OCI-LY1 (cell line): ENCODE measurements at regions not wholly inside any gene's neighbourhood (a gene's known extent, or its start where the extent isn't known, plus 50 kb on each side); places are given as distances from the start of the nearest gene placed in this dataset.

Experiments used
- H2AFZ ChIP-seq: fragments of 200-600 bp; sonication (generic), shearing (Covaris generic); 2 replicates; pipeline ENCODE4 v1.6.0; 2014; ENCODE audit warnings: antibody characterized with exemption, mild to moderate bottlenecking, low read length
- H3F3A ChIP-seq: fragments of 200-600 bp; sonication (generic), shearing (Covaris generic); 2 replicates; pipeline ENCODE4 v1.6.0; 2014; ENCODE audit warnings: mild to moderate bottlenecking, antibody characterized with exemption, low read length, moderate library complexity; ENCODE audit not compliant: insufficient read depth
- H3K27ac ChIP-seq: fragments of 200-600 bp; sonication (generic); 2 replicates; pipeline ENCODE4 v1.5.1; 2014; ENCODE audit warnings: low read length, mixed run types, mild to moderate bottlenecking, low read depth; ENCODE audit not compliant: poor library complexity, severe bottlenecking
- H3K27me3 ChIP-seq: fragments of 200-600 bp; sonication (generic); 2 replicates; pipeline ENCODE4 v1.6.0; 2014; ENCODE audit warnings: antibody characterized with exemption, mild to moderate bottlenecking, low read length, moderate library complexity; ENCODE audit not compliant: insufficient read depth
- H3K36me3 ChIP-seq: fragments of 200-600 bp; sonication (generic); 2 replicates; pipeline ENCODE4 v1.6.1; 2014; ENCODE audit warnings: mild to moderate bottlenecking, antibody characterized with exemption, low read length, moderate library complexity, mixed read lengths; ENCODE audit not compliant: insufficient read depth
- H3K4me1 ChIP-seq: fragments of 200-600 bp; sonication (generic); 2 replicates; pipeline ENCODE4 v1.5.1; 2014; ENCODE audit warnings: mild to moderate bottlenecking, low read length, moderate library complexity; ENCODE audit not compliant: insufficient read depth, severe bottlenecking
- H3K4me2 ChIP-seq: fragments of 200-600 bp; sonication (generic), shearing (Covaris generic); 2 replicates; pipeline ENCODE4 v1.6.1; 2014; ENCODE audit warnings: low read length
- H3K4me3 ChIP-seq: fragments of 200-600 bp; sonication (generic); 2 replicates; pipeline ENCODE4 v1.5.1; 2014; ENCODE audit warnings: low read length, low read depth, mild to moderate bottlenecking, mixed read lengths; ENCODE audit not compliant: poor library complexity, severe bottlenecking
- H3K79me2 ChIP-seq: fragments of 200-600 bp; shearing (Covaris generic); 2 replicates; pipeline ENCODE4 v1.6.1; 2016; ENCODE audit warnings: mixed run types, low read length, mixed read lengths; ENCODE audit not compliant: insufficient read depth
- H3K9ac ChIP-seq: fragments of 200-600 bp; sonication (generic), shearing (Covaris generic); 2 replicates; pipeline ENCODE4 v1.6.1; 2014; ENCODE audit warnings: mild to moderate bottlenecking, low read length, mixed read lengths
- H3K9me2 ChIP-seq: fragments of 200-600 bp; sonication (generic), shearing (Covaris generic); 2 replicates; pipeline ENCODE4 v1.6.1; 2014; ENCODE audit warnings: low read depth, mild to moderate bottlenecking, low read length, mixed read lengths
- H3K9me3 ChIP-seq: fragments of 200-600 bp; shearing (Covaris generic); 2 replicates; pipeline ENCODE4 v1.6.1; 2014; ENCODE audit warnings: low read length, mixed read lengths
- H4K20me1 ChIP-seq: fragments of 200-600 bp; sonication (generic), shearing (Covaris generic); 2 replicates; pipeline ENCODE4 v1.6.0; 2016; ENCODE audit warnings: mild to moderate bottlenecking, low read length; ENCODE audit not compliant: insufficient read depth
- CTCF ChIP-seq: fragments of 200-600 bp; sonication (generic), shearing (Covaris generic); IDR thresholded peaks from 2 replicates; pipeline ENCODE4 v1.5.1; 2017; ENCODE audit warnings: mild to moderate bottlenecking, antibody characterized with exemption, low read length, moderate library complexity, mixed read lengths
- EZH2 ChIP-seq: fragments of 200-600 bp; sonication (generic), shearing (Covaris generic); IDR thresholded peaks from 2 replicates; pipeline ENCODE4 v1.8.0; 2017; ENCODE audit warnings: borderline replicate concordance, mixed run types, mild to moderate bottlenecking, antibody characterized with exemption, low read length, moderate library complexity, mixed read lengths

- TF ChIP-seq EZH2 (no peak), CTCF (no peak)
- no peak overlapping the region for H3K4me3 ChIP-seq
- no peak overlapping the region for H3K9ac ChIP-seq
- H3K4me1 ChIP-seq: peaks cover 35% of the 10 kb centered on the region
- H3K79me2 ChIP-seq: no peaks in the 10 kb centered on the region
- no peak overlapping the region for H2AFZ ChIP-seq
- no peaks in the 10 kb centered on the region for H3F3A ChIP-seq
- no peak overlapping the region for H3K27ac ChIP-seq
- H3K9me3 ChIP-seq: peaks cover 5% of the 10 kb centered on the region; the same call in 1 of the 2 replicates
- H3K36me3 ChIP-seq: no peaks in the 10 kb centered on the region; the same call in 1 of the 2 replicates
- no peaks in the 10 kb centered on the region for H3K27me3 ChIP-seq
- H3K4me2 ChIP-seq: no peak overlapping the region
- H3K9me2 ChIP-seq: no peaks in the 10 kb centered on the region
- no peaks in the 10 kb centered on the region for H4K20me1 ChIP-seq
Observed at GRCh38 chr12:90074086-90074485, 365.4 kb upstream of the ATP2B1 start.

- Histone ChIP-seq H4K20me1 (no peaks in the 10 kb centered on the region), H3K9me3 (peaks cover 5% of the 10 kb centered on the region; the same call in 1 of the 2 replicates), H3K27me3 (no peaks in the 10 kb centered on the region), H3K4me1 (peaks cover 19% of the 10 kb centered on the region), H3K4me2 (no peak overlapping the region), H3K79me2 (no peaks in the 10 kb centered on the region), H3F3A (no peaks in the 10 kb centered on the region), H3K27ac (no peak overlapping the region), H3K9me2 (no peaks in the 10 kb centered on the region), H3K36me3 (no peaks in the 10 kb centered on the region; the same call in 1 of the 2 replicates), H3K9ac (no peak overlapping the region), H3K4me3 (no peak overlapping the region), H2AFZ (no peak overlapping the region)
- TF ChIP-seq EZH2 (no peak), CTCF (no peak)
Observed at GRCh38 chr12:90071996-90072395, 363.4 kb upstream of the ATP2B1 start.

- Histone ChIP-seq H3K4me2 (no peak overlapping the region), H3K36me3 (no peaks in the 10 kb centered on the region; the same call in 1 of the 2 replicates), H3K79me2 (no peaks in the 10 kb centered on the region), H3F3A (no peaks in the 10 kb centered on the region), H3K9me3 (peaks cover 5% of the 10 kb centered on the region; the same call in 1 of the 2 replicates), H3K9ac (no peak overlapping the region), H3K9me2 (no peaks in the 10 kb centered on the region), H3K4me1 (peaks cover 7% of the 10 kb centered on the region), H3K27me3 (no peaks in the 10 kb centered on the region), H4K20me1 (no peaks in the 10 kb centered on the region), H2AFZ (no peak overlapping the region), H3K27ac (no peak overlapping the region), H3K4me3 (no peak overlapping the region)
- TF ChIP-seq CTCF: no peak
- TF ChIP-seq EZH2: no peak
Observed at GRCh38 chr12:90069711-90070110, 361.1 kb upstream of the ATP2B1 start.
